HG03159 (cell line): ENCODE measurements at regions not wholly inside any gene's neighbourhood (a gene's known extent, or its start where the extent isn't known, plus 50 kb on each side); places are given as distances from the start of the nearest gene placed in this dataset.

Source experiments
- ATAC-seq: cut with Tn5 transposase; IDR thresholded peaks from one replicate; pipeline ENCODE4 v1.9.1; 2021; ENCODE audit warnings: mild to moderate bottlenecking, moderate library complexity; ENCODE audit not compliant: unreplicated experiment

DNA sequence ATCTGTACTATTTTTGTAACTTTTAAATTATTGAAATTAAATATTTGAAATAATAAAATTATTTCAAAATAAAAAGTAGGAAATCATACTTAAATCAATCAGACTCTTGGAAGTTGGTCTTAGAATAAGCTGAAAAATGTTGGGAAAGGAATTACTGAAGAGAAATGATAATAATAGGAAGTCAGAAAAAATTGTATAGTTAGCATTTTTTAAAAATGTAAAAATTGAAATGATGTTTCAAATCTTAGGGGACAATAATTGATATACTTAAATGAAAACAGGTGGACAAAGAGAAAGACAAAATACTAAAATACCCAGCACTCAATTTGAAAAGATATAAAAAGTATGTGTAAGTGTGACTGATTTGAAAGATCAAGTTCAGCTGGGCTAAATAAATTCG lies 186.1 kb downstream of the BMP2 start:
- ATAC-seq = no peak

DNA sequence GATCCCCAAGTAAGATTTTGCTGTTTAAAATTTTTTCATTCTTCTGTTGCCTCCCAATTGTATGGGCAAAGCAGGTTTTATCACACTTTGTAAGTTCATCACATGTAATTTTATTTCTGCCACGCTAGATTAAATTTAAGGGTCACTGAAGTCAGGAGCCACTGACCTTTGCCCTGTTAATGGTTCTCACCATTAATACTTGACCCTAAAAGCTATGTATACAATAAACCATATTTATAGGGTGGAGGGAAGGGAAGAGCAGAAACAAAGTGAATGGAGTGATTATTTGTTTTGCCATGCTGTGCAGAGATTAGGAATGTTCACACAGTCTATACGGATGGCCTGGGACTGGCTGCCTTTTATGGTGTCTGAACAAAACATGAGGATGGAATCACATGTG lies 186.7 kb downstream of the BMP2 start:
- ATAC-seq = no peak

DNA sequence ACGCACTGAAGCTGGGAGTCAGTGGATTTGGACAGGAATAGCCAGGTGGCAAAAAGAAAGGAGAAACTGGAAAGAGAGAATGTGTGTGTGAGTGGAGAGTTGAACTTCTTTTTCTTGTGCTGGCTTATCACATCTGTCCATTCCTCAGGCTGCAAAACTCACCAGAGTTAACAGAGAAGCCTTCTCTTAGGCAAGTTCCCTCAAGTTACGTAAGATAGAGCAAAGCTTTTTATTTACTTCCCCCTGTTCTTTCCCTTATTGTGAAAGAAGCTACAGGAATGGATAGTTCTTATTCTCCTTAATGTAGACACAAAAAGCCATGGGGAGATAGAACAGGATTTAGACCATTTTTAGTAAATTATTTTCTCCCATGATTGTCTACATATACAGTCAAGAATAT lies 188.6 kb downstream of the BMP2 start:
- no peak for ATAC-seq

DNA sequence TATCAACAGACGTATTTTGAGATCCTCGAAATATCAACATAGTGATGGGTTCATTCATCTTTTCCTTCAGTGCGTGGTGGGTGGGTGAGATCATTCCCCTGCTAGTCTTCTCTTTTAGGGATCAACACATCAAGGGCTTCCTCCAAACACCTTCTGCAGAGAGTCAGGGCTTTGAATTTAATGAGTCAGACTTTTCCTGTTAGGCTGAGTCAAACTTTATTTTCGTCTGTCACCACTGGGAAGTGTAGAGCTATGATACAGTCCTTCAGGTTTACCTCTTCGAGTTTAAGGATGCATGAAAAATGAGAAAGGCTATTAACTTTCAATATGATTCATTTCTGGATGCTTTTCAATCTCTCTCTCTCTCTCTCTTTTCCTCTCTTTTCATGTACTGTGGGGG lies 189.1 kb downstream of the BMP2 start:
- no peak for ATAC-seq

DNA sequence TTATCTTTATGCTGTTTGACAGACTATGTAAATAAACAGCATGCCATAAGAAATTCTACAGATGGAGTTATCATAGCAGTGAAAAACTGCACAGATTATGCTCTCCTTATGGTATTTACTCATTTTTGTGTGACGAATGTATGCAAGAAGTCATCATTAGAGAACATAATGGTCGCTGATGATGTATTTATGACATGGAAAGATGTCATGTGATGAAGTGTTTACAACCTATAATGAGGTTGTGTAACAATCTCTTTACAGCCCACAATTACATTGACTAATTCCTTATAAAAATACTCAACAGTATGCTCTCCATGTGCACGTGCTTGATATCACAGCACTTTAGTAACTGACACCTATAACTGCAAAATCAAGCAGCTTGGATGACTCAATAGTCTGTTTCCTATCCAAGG lies 192.4 kb downstream of the BMP2 start:
- no peak for ATAC-seq

DNA sequence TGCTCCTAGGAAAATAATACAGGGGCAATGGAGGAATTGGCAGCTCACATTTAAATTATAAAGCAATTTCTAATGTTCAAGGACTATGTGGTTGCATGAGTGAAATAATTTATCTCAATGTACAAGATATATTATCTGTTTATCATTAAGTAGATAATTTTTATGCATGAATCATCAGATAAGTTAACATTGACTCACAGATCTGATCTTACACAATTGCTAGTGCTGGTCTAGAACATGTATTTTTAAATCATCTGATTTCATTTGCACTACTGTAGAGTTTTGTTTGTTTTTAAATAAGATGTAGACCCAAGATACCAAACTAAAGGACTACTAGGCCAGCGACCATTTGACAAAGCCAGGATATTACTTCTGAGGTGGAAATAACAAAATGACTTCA lies 199.2 kb downstream of the BMP2 start:
- no peak for ATAC-seq

DNA sequence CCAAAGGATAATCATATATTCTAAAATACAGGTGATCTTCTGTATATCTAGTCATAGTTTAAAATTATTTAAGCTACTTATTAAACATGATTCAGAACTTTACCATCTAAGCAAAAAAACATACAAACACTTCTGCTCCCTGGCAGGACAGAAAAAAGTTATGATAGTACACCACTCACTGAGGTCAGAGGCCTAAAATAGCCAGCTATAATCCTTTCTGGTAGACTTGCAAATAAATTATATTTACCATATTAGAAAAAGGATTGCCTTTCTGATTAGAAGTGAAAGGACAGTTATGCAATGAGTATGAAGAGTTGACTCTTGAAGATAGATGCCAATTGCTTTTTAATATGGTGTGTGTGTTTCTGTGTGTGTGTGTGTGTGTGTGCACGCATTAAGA lies 207.4 kb downstream of the BMP2 start:
- no peak for ATAC-seq

DNA sequence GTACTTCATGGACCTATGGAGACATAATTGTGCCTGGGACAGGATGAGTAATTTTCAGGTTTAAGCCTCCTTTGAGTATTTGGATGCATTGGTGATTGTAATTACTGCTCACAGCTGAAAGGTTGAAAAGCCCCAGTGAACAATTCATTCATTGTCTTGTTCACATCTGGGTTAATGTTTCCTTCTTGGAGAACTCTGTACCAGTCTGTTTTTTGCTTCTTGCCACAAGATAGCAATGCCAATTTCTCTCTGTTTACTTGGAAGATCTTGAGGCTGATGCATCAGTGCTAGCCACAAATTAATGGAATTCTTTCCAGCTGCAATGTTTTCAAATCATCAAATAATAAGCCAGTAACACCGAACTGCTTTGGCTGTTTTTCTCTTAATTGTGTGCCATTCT lies 207.8 kb downstream of the BMP2 start:
- no peak for ATAC-seq

DNA sequence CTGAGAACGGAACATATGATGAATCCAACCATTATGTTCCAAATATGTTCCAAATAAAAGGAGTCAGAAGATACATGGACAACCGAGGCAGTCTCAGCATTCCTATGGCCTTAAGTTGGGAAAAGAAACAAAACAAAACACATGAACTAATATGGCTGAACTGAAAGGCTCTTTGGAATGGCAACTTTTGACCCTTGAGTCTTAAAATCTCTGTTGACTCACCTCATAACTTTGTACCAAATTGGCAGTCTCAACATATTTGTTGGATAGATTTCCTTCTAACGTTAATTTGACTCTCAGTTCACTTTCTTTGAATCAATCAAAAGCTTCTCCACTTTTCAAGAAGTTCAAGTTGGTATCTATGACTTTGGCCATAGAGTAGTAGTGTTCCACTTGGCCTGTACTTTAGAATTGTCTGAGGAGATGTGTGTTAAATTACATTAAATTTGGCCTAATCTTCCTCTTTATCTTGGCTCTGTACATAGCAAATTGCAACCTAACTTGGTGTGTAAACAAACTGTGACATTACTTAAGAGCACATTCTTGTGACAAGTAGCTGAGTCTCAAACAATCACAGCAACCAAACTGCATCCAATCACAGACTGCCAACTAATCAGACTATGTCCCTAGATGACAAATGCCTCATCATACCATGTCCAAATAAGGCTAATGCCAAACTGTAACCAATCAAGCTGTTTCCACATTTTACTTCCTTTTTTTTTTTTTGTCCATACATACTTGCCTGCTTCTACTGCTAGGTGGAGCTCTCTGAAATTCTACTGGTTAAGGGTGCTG lies 208.8 kb downstream of the BMP2 start:
- ATAC-seq = no peak

DNA sequence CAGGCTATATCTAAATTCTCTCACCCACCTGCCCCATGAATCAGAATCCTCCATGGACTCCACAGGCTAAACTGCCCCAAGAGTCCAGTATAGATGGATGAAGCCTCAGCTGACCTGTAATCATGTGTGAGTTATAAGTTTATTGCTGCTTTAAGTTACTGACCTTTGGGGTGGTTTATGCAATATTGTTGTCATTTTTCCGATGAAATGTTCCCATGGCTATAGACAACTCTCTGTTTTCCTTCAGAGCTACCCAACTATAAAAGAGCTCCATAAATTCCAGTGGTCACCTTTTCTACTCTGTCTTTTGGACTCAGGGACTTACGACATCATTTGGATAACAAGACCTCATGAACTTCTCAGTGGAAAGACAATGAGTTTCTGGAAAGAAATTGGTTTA lies 212.1 kb downstream of the BMP2 start:
- ATAC-seq = no peak

DNA sequence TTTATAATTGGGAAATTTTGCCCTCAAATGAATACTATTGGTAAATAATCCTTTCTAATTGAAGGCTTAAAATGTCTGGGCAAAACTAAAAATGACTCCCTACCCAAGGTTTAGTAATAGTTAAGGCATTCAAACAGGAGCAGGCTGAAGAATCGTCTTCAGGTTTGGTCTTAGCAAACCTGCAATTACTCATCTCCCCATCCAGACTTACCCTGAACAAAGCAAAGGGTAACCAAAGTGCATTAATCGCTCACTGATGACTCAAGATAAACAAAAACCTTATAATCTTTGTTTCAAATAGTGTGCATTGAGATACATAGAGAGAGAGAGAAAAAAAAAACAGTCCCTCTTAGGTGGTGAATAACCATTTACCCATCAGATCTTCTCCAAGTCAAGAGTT lies 225.5 kb downstream of the BMP2 start:
- ATAC-seq = no peak

DNA sequence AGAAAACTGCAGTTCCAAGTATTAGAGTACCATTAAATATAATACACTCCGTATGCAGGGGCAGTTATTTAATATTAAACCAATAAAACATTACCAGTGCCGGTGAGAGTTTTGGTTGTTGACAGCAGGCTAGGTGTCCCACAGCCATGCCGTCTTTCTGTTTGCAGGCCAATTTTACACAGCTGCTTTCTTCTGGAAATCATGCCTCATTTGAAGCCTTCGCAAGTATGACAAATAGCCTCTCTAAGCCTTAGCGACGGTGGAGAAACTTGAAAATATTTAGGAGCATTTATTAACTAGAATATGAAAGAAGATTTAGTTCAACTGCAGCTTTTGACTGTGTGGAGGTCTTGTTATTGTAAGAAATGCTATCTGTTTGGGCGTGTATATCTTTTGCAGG lies 226.0 kb downstream of the BMP2 start:
- ATAC-seq = no peak

DNA sequence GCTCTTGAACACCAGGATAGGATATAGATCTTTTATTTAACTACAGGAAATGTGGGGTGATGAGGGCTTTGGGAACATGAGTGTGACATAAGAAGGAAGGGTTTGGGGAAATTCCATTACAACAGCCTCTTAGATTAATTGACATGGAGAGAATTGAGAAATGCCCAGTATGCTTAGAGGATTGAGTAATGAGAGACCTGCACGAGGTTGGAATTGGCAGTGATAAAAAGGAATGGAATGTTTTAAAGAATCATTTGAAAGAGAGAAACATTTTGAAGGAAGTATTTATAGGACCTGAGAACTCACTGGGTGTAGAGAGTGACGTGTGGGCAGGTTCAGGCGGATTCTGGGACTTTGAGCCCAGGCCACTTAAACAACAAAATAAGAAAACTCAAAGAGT lies 227.0 kb downstream of the BMP2 start:
- no peak for ATAC-seq

DNA sequence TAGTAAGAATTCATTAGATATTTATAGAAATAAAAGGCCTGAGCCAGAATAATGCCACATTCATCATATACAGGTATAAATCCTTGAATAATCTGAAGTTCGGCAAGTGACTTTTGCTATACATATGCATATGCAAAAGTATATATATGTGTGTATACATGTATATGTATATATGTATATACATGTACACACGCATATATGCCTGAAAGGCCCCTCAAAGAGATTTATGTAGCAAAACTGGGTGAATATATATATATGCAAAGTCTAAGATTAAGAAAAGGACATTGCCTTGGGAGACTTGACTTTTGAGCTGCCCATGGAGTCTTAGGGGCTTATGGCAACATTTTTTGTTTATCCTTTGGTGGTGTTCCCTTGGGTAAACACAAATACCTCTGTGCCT lies 231.4 kb downstream of the BMP2 start:
- ATAC-seq = no peak

DNA sequence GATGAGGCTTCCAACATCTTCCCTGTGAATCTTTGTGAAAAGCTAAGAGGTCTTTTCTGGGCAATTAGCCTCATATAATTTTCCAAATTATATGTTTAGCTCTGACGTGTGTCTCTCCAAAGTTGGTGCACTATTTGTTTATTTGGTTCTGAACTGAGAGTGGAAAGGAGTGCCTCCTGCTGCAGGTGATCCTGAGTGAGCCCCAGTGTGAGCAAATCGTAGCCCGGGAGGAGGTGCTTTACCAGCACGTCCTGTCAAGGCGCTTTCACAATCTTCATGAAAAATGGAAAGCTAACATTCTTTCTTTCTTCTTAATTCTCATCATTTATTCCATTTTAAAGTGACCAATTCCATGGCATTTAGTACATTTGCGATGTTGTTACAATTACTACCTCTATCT lies 231.9 kb downstream of the BMP2 start:
- ATAC-seq = no peak

DNA sequence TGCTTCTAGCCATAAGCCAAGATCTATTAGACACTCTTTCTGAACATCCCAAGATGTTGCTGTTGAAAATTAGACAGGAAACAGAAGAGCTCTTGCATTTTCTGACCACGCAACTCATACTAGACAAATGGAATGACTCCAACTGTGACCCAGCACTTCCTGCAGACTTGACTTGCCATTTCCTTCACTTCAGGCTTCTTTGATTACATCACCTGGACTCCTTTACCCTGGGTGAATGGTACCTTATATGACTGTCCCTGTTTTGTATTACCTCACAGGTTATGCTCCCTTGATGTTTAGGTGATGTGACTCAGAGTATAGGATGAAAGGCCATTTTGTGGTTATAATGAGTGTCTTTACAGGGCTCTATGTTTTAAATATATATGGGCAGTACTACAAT lies 236.1 kb downstream of the BMP2 start:
- no peak for ATAC-seq

DNA sequence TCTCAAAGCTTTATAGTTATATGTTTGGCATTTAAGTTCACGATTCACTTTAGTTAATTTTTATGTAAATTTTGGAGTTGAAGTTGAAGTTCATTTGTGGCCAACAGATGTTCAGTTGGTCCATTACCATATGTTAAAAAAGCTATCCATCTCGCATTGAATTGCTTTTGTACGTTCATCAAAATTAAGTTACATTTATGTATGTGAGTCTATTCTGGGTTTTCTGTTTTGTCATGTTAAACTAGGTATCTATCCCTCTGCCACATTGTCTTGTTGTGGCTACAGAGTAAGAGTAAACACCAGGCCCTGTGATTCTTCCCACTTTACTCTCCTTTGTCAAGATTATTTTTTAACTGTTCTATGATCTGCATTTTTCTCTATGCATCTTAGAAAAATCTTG lies 237.3 kb downstream of the BMP2 start:
- ATAC-seq = no peak

DNA sequence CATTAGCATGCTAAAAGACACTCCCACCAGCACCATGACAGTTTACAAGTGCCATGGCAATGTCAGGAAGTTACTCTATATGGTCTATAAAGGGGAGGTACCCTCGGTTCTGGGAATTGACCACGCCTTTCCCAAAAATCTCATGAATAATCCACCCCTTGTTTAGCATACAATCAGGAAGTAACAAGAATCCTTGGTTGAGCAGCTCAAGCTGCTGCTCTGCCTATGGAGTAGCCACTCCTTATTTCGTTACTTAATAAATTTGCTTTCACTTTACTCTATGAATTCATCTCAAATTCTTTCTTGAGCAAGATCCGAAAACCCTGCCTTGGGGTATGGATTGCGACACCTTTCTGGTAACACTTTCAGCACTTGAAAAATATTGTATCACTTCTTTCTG lies 243.0 kb downstream of the BMP2 start:
- ATAC-seq = no peak

DNA sequence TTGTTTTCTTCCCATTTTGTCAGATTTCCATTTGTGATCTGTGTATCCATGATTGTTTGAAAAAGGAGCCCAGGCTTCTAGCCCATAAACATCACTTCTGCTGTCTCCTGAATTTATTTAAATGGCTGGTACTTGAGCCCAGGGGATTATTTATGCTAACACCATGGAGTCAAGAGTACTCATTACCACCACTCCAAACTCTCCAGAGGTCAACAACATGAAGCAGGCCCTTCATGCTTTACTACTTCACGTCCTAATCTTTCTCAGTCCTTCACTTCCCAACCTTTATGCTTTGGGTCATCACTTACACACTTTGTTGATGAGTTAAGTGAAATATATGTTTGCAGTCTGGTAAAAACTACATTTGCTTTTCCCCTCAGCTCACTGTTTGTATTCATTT lies 247.8 kb downstream of the BMP2 start:
- ATAC-seq = no peak

DNA sequence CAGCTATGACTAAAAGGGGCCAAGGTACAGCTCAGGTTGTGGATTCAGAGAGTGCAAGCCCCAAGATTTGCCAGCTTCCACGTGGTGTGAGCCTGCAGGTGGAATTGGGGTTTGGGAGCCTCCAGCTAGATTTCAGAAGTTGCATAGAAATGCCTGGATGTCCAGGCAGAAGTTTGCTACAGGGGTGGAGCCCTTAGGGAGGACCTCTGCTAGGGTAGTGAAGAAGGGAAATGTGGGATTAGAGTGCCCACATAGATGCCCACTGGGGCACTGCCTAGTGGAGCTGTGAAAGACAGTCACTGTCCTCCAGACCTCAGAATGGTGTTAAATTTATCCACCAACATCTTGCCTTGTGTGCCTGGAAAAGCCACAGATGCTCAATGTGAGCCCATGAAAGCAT lies 255.1 kb downstream of the BMP2 start:
- ATAC-seq = no peak

DNA sequence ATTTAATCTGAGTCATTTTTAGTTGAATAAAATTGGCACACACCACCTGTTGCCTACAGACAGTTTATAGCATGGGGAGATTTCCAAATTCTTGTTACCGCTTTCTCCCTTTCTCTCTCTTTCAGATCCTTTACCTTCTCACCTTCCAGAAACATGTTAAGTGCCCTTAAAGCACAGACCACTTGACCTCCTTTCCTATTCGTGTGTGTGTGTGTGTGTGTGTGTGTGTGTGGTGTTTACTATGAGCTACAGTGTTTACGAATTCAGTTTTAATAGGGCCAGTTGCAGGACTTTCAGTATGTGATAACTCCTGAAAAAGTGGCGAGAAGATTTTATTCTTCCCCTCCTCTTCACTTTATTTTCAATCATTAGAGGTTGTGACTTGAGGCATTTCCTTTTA lies 258.1 kb downstream of the BMP2 start:
- ATAC-seq = no peak

DNA sequence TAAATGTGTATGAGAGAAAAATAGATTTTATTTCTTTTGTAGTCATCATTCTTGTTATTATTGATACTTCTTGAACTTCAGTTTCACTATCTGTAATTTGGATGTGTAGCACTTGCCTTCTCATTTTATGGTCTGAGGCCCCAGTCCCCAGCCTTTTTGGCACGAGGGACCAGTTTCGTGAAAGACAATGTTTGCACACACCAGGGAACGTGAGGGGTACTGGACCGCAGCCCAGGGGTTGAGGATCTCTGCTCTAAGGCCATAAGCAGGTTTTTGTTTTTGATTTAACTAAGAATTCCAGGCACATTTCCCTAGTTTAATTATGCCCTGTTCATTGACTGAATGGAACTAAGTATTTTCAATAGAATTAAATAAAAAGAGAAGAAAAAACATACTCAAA lies 261.5 kb downstream of the BMP2 start:
- no peak for ATAC-seq

DNA sequence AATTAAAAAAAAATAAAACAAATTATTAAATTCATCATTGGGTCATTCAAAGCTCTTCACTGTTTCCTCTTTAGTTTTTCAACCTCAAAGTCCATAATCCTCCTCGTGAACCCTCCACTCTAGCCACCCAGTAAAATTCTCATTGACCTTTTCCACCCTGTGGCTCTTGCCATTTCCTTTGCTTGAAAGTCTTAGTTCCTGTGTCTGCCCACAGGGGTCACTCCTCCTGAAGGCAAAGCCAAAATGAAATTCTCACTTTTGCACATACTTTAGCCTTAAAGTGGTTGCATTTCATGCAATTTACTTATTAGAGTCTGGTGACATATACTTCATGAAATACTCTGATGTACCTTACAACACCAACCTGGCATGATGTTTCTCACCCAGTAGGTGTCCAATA lies 263.7 kb downstream of the BMP2 start:
- ATAC-seq = no peak
